ENCODE measurements at regions not wholly inside any gene's neighbourhood (a gene's known extent, or its start where the extent isn't known, plus 50 kb on each side); places are given as distances from the start of the nearest gene placed in this dataset.

- no peak for DNase-seq (ENCODE audit: low read depth)
- no peak for TF ChIP-seq CTCF (IDR thresholded peaks at IDR 0.05; ENCODE audit: control insufficient read depth, insufficient read depth, low read depth, low read length, missing control alignments)
- no peak overlapping the region for H3K4me3 ChIP-seq (ENCODE audit: control insufficient read depth, low read depth, low read length)
These were observed 106.3 kb upstream of the TBX3 start for GRCh38 chr12:114790276-114790675.

DNA sequence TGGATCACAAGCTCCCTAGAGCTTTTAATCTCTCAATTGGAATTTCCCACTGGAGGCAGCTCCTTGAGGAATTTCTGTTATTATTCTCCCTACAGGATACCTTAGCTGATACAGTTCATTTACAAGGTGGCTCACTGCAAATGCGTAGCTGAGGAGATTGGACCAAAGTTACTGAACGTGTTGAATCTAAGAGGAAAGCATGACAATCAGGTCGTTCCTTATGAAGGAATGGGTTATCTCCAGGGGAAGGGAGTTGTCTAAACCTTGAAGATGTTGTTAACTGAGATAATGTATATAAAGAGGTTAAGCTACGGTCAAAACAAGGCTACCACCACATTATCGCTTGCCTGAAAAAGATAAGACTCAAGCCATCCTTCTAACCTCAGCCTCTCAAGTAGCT, 105.8 kb upstream of the TBX3 start:
- H3K4me3 ChIP-seq (ENCODE audit: control insufficient read depth, low read depth, low read length), result no peak overlapping the region
- no peak for DNase-seq (ENCODE audit: low read depth)
- no peak for TF ChIP-seq CTCF (IDR thresholded peaks at IDR 0.05; ENCODE audit: control insufficient read depth, insufficient read depth, low read depth, low read length, missing control alignments)

DNA sequence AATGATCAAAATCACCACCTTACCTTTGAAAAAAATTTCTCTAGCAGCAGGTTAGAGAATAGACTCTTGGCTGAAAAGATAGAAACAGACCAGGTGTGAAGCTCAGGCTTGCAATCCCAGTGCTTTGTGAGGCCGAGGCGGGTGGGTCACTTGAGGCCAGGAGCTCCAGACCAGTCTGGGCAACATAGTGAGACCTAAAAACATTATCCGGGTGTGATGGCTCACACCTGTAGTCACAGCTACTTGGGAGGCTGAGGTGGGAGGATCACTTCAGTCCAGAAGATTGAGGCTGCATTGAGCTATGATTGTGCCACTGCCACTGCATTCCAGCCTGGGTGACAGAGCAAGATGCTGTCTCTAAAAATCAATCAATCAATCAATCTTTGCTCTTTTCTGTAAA, 105.3 kb upstream of the TBX3 start:
- no peak overlapping the region for H3K4me3 ChIP-seq (ENCODE audit: control insufficient read depth, low read depth, low read length)
- no peak for DNase-seq (ENCODE audit: low read depth)
- no peak for TF ChIP-seq CTCF (IDR thresholded peaks at IDR 0.05; ENCODE audit: control insufficient read depth, insufficient read depth, low read depth, low read length, missing control alignments)

- H3K4me3 ChIP-seq (ENCODE audit: control insufficient read depth, low read depth, low read length), result no peak overlapping the region
- DNase-seq (ENCODE audit: low read depth), result no peak
- TF ChIP-seq CTCF (IDR thresholded peaks at IDR 0.05; ENCODE audit: control insufficient read depth, insufficient read depth, low read depth, low read length, missing control alignments), result no peak
These were observed 100.6 kb upstream of the TBX3 start for GRCh38 chr12:114784526-114784925.

DNA sequence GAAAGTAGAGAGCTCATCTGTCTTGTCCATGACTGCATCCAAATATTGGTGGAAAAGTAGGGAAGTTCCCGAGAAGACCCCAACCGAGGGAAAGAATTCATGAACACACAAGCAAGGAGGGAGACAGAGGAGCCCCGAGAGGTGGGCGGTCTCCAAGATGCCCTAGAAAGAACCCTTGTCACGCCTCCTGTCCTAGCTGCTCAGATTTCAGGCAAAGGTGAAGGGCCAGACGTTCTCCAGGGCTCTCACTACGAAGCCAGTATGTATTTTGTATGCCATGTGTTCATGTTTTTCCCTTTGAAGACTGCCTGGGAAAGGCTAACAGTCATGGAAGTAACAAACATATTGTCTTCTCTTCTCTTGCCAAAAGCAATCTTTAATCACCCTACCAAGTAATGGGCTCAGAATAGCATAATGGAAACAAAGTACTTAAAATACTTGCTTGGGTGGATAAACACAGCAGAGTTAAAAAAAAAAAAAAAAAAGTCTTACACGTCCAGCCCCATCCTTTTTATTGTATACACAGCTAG, 99.2 kb upstream of the TBX3 start:
- TF ChIP-seq CTCF (IDR thresholded peaks at IDR 0.05; ENCODE audit: control insufficient read depth, insufficient read depth, low read depth, low read length, missing control alignments), result no peak
- no peak for DNase-seq (ENCODE audit: low read depth)
- no peak overlapping the region for H3K4me3 ChIP-seq (ENCODE audit: control insufficient read depth, low read depth, low read length)

DNA sequence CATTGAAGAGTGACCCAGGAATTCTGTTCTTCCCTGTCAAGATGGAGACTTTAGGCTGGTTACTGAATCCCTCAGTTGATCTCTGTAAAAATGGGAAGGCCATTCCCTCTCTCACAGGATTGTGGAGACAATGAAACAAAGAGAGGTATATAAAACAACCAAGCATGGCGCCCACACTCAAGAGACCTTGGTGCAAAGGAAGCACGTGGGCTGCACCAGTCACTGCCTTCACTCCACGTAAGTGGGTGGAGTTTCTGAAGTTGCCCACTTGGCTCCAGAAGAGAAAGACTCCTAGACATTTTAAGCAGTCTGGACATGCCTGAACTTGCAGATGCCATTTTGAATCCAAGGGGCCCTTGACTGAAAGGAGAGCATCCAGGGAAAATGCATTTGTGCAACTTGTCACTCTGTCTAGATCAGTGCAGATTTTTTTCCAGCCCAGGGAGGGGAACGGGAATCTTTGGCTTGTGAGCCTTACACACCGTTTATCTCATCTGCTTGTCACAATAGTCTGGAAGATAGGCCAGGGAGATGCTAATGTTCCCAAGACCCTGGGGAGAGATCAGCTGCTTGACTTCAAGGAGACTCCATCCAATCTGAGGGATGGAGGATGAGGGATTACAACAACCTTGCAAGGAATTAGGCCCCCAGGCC, 96.9 kb upstream of the TBX3 start:
- no peak for TF ChIP-seq CTCF (IDR thresholded peaks at IDR 0.05; ENCODE audit: control insufficient read depth, insufficient read depth, low read depth, low read length, missing control alignments)
- DNase-seq (ENCODE audit: low read depth), result no peak
- no peak overlapping the region for H3K4me3 ChIP-seq (ENCODE audit: control insufficient read depth, low read depth, low read length)
